ENCODE measurements at regions not wholly inside any gene's neighbourhood (a gene's known extent, or its start where the extent isn't known, plus 50 kb on each side); places are given as distances from the start of the nearest gene placed in this dataset.
"Not testable (repeated sequence)": the region's sequence is repeated elsewhere in the genome, so short reads cannot be mapped to it uniquely, and the experiment has no call there.

DNA sequence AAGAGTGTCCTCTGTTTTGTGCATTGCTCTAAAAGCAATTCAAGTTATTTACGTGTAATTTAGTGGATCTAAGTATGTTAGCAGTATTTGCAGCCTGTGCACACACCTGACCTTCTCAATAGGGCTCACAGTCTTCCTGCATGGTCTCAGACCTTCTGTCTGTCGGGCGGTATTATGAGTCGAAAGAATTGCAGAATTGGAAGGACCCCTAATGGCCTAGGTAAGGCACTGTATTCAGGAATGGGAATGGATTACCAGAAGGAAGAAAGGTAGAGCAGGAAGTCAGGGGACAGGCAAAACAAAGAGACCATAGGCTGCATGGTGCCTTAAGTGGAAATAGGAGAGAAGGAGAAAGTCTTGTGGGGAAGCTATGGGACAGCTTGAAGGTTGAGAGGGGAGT lies 341.6 kb downstream of the VRK1 start:
- TF ChIP-seq, protein P1, sequence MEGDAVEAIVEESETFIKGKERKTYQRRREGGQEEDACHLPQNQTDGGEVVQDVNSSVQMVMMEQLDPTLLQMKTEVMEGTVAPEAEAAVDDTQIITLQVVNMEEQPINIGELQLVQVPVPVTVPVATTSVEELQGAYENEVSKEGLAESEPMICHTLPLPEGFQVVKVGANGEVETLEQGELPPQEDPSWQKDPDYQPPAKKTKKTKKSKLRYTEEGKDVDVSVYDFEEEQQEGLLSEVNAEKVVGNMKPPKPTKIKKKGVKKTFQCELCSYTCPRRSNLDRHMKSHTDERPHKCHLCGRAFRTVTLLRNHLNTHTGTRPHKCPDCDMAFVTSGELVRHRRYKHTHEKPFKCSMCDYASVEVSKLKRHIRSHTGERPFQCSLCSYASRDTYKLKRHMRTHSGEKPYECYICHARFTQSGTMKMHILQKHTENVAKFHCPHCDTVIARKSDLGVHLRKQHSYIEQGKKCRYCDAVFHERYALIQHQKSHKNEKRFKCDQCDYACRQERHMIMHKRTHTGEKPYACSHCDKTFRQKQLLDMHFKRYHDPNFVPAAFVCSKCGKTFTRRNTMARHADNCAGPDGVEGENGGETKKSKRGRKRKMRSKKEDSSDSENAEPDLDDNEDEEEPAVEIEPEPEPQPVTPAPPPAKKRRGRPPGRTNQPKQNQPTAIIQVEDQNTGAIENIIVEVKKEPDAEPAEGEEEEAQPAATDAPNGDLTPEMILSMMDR (conservative IDR thresholded peaks at IDR 0.05) = no peak
- TF ChIP-seq ZFX (IDR thresholded peaks at IDR 0.05) = no peak
- H3K27ac ChIP-seq = no peak overlapping the region

DNA sequence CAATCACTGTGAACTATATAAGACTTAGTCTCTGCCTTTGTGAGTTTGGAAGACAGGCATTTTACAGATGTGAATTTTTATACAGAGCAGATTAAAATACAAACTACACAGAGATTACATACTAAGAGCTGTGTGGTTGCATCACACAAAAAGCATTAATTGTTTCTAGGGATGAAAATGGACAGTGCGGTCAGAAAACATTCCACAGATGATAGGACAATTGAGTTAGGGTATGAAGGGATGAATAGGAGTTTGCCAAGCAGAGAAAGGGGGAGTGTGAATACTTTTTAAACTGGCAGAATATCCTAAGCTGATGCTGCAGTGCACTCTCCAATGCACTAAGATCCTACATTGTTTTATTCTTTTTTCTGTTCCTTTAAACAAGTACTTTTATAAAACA lies 345.8 kb downstream of the VRK1 start:
- TF ChIP-seq, protein P1 (conservative IDR thresholded peaks at IDR 0.05) = no peak
- no peak for TF ChIP-seq ZFX (IDR thresholded peaks at IDR 0.05)
- no peak overlapping the region for H3K27ac ChIP-seq

DNA sequence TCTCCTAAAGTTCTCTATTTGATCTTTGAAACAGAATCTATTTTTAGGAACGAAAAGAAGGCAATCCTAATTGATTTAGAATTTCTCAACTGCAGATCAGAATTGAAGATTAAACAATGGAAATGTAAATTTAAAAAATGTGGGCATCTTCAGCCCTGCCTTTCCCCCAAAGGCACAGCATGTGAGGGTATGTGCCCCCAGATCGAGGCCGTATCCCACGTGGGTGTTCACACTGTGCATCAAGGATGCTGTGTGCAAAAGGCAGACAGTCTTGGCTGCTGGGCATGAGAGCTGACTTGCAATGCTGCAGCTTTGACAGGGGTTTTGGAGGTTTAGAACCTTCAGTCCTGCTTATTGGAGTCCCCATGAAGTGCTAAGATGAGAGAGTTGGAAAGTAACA lies 346.3 kb downstream of the VRK1 start:
- TF ChIP-seq, protein P1 (conservative IDR thresholded peaks at IDR 0.05) = no peak
- TF ChIP-seq ZFX (IDR thresholded peaks at IDR 0.05) = no peak
- H3K27ac ChIP-seq = no peak overlapping the region

DNA sequence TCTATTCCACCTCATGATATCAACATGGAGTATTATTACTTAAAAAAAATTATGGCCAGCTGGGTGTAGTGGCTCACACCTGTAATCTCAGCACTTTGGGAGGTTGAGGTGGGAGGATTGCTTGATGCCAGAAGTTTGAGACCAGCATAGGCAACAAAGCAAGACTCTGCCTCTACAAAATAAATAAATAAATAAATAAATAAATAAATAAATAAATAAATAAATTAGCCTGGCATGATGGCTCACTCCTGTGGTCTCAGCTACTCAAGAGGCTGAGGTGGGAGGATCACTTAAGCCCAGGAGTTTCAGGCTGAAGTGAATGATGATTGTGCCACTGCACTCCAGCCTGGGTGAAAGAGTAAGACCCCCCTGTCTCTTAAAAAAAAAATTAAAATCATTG lies 350.8 kb downstream of the VRK1 start:
- not testable (repeated sequence) for H3K27ac ChIP-seq

DNA sequence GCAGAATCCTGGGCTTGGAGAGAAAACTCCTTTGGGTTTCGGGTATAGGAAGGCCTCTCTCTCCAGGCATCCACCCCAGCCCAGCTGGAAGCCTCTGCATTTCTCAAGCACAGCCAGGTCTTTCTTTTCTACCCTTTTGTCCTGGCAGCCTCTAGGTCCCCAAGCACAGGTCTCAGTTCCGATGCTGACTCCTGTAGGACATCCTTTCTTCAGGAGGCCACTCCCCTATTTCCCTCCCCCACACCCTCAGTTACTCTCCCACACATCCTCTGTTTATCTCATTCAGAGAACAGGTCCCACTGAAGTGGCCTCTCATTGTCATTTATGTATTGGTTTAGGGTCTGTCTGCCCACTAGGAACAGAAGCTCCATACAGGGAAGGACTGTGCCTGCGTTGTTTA lies 352.6 kb downstream of the VRK1 start:
- no peak overlapping the region for H3K27ac ChIP-seq
- TF ChIP-seq, protein P1 (conservative IDR thresholded peaks at IDR 0.05) = no peak

DNA sequence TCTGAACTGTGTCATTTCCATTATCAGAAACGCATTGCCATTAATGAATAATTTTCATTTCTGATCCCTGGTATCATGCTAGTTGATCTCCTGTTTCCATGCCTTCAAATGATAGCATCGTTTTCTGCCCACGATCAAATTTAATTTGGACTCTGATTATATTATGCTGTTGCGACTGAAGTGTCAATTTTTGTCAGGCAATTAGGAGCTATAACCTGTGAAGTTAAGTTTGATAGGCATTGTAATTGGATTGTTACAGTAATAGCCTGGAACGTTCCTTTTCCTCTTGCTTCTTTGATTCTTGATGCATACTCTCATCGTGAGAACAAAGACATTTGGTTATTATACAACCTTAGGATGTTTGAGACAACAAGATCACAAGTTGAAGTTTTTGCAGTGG lies 356.3 kb downstream of the VRK1 start:
- H3K27ac ChIP-seq = no peak overlapping the region

DNA sequence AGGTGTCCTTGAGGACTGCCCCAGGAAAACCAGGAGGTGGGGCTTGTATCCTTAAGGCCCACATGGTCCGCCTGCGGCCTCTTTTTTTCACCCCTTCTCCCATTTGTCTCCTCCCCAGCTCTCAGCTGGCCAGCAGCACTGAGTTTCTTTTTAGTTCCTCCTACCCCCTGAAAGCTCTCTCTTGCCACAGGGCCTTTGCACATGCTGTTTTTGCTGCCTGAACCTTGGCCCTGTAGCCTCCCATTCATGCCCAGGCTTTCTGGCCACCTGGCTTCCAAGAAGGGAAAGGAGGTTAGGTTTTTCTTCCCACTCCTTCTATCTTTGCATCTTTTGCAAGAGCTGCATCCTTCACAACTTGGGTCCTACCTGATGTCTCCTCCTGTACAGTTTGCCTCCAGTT lies 358.1 kb downstream of the VRK1 start:
- TF ChIP-seq ZFX (IDR thresholded peaks at IDR 0.05) = no peak
- TF ChIP-seq, protein P1 (conservative IDR thresholded peaks at IDR 0.05) = no peak
- no peak overlapping the region for H3K27ac ChIP-seq

More for the DNA sequence above, 356.3 kb downstream of the VRK1 start:
- TF ChIP-seq, protein P1 (conservative IDR thresholded peaks at IDR 0.05) = no peak
- TF ChIP-seq ZFX (IDR thresholded peaks at IDR 0.05) = no peak

DNA sequence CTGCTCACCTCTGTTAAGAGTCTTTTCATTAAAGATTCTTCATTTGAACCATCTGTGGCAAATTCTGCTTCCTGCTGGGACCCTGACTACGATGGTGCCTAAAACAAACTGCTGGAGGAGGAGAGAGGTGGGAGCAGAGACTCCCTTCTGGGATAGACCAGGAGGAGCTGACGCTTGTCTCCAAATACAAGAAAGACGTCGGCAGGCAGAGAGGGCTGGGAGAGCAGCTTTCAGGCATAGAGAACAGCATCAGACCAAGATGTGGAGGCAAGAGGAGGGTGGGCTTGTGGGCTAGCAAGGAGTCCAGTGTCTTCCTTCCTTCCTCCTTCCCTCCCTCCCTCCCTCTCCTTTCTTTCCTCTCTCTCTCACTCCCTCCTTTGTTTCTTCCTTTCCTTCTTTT lies 358.6 kb downstream of the VRK1 start:
- no peak overlapping the region for H3K27ac ChIP-seq
- TF ChIP-seq, protein P1 (conservative IDR thresholded peaks at IDR 0.05) = no peak
- TF ChIP-seq ZFX (IDR thresholded peaks at IDR 0.05) = no peak
